GM19239 (cell line): ENCODE measurements at regions not wholly inside any gene's neighbourhood (a gene's known extent, or its start where the extent isn't known, plus 50 kb on each side); places are given as distances from the start of the nearest gene placed in this dataset.
"Not testable (repeated sequence)": the region's sequence is repeated elsewhere in the genome, so short reads cannot be mapped to it uniquely, and the experiment has no call there.

Experiments used
- DNase-seq: peaks from one replicate; pipeline ENCODE4 v3.0.0; 2011; ENCODE audit warnings: low spot score; ENCODE audit not compliant: insufficient read length
- FAIRE-seq: peaks from 2 replicates; lab custom pipeline; 2011; peaks lifted over from hg19 to GRCh38; lab: Jason Lieb, UNC

- FAIRE-seq = no peak
- DNase-seq = no peak
Measured at GRCh38 chr3:35224565-35225295, 414.6 kb upstream of the ARPP21 start.

- DNase-seq (no peak), FAIRE-seq (no peak)
Measured at GRCh38 chr3:35241236-35241635, 398.1 kb upstream of the ARPP21 start.

- FAIRE-seq (no peak), DNase-seq (no peak)
Measured at GRCh38 chr3:35254917-35255316, 384.4 kb upstream of the ARPP21 start.

GRCh38 chr3:35257641-35258040 lies 381.7 kb upstream of the ARPP21 start:
- no peak for FAIRE-seq

GRCh38 chr3:35262406-35262805 lies 376.9 kb upstream of the ARPP21 start:
- no peak for DNase-seq
- no peak for FAIRE-seq

More at GRCh38 chr3:35257641-35258040, 381.7 kb upstream of the ARPP21 start:
- DNase-seq = no peak

GRCh38 chr3:35263477-35263876 lies 375.8 kb upstream of the ARPP21 start:
- DNase-seq (no peak), FAIRE-seq (no peak)

GRCh38 chr3:35266065-35266464 lies 373.3 kb upstream of the ARPP21 start:
- DNase-seq, FAIRE-seq: not testable (repeated sequence)

- FAIRE-seq (no peak), DNase-seq (no peak)
Measured at GRCh38 chr3:35275768-35276167, 363.6 kb upstream of the ARPP21 start.

- DNase-seq = no peak
- no peak for FAIRE-seq
Measured at GRCh38 chr3:35276568-35276967, 362.8 kb upstream of the ARPP21 start.

- FAIRE-seq (no peak), DNase-seq (no peak)
Measured at GRCh38 chr3:35291471-35292236, 347.7 kb upstream of the ARPP21 start.

- DNase-seq (no peak), FAIRE-seq (no peak)
Measured at GRCh38 chr3:35292568-35292967, 346.8 kb upstream of the ARPP21 start.

GRCh38 chr3:35295906-35296305 lies 343.4 kb upstream of the ARPP21 start:
- FAIRE-seq = no peak
- DNase-seq = no peak

- DNase-seq (no peak), FAIRE-seq (no peak)
Measured at GRCh38 chr3:35296533-35296932, 342.8 kb upstream of the ARPP21 start.

- DNase-seq, FAIRE-seq: not testable (repeated sequence)
Measured at GRCh38 chr3:35296944-35297343, 342.4 kb upstream of the ARPP21 start.

GRCh38 chr3:35305406-35305805 lies 333.9 kb upstream of the ARPP21 start:
- no peak for DNase-seq
- no peak for FAIRE-seq

- FAIRE-seq (no peak), DNase-seq (no peak)
Measured at GRCh38 chr3:35307296-35307695, 332.0 kb upstream of the ARPP21 start.

- not testable (repeated sequence) for FAIRE-seq, DNase-seq
Measured at GRCh38 chr3:35316841-35317240, 322.5 kb upstream of the ARPP21 start.

GRCh38 chr3:35320646-35321407 lies 318.5 kb upstream of the ARPP21 start:
- FAIRE-seq = no peak
- no peak for DNase-seq

- FAIRE-seq = no peak
- no peak for DNase-seq
Measured at GRCh38 chr3:35322070-35322469, 317.3 kb upstream of the ARPP21 start.

GRCh38 chr3:35335703-35336102 lies 303.6 kb upstream of the ARPP21 start:
- DNase-seq (no peak), FAIRE-seq (no peak)

GRCh38 chr3:35336601-35337000 lies 302.7 kb upstream of the ARPP21 start:
- FAIRE-seq (no peak), DNase-seq (no peak)
